D341Med (cell line): ENCODE measurements at regions not wholly inside any gene's neighbourhood (a gene's known extent, or its start where the extent isn't known, plus 50 kb on each side); places are given as distances from the start of the nearest gene placed in this dataset.
"Not testable (repeated sequence)": the region's sequence is repeated elsewhere in the genome, so short reads cannot be mapped to it uniquely, and the experiment has no call there.

ENCODE experiments used
- DNase-seq: peaks from one replicate; pipeline ENCODE4 v3.0.0; 2012; ENCODE audit warnings: low spot score

GRCh38 chr2:215862351-215862771 lies 151.0 kb downstream of the MREG start:
- no peak for DNase-seq

- no peak for DNase-seq
Measured at GRCh38 chr2:215861607-215862350, 151.6 kb downstream of the MREG start.

GRCh38 chr2:215856080-215856479 lies 157.3 kb downstream of the MREG start:
- DNase-seq: no peak

- not testable (repeated sequence) for DNase-seq
Measured at GRCh38 chr2:215855308-215855707, 158.0 kb downstream of the MREG start.

DNA sequence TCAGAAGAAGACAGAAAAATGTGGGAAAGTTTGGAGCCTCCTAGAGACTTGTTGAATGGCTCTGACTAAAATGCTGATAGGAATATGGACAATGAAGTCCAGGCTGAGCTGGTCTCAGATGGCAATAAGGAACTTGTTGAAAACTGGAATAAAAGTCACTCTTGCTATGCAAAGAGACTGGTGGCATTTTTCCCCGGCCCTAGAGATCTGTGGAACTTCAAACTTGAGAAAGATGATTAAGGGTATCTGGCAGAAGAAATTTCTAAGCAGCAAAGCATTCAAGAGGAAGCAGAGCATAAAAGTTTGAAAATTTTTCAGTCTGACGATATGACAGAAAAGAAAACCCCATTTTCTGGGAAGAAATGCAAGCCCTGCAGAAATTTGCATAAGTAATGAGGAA lies 159.3 kb downstream of the MREG start:
- no peak for DNase-seq

GRCh38 chr2:215851696-215852095 lies 161.7 kb downstream of the MREG start:
- DNase-seq: no peak

GRCh38 chr2:215851082-215851481 lies 162.3 kb downstream of the MREG start:
- no peak for DNase-seq

DNA sequence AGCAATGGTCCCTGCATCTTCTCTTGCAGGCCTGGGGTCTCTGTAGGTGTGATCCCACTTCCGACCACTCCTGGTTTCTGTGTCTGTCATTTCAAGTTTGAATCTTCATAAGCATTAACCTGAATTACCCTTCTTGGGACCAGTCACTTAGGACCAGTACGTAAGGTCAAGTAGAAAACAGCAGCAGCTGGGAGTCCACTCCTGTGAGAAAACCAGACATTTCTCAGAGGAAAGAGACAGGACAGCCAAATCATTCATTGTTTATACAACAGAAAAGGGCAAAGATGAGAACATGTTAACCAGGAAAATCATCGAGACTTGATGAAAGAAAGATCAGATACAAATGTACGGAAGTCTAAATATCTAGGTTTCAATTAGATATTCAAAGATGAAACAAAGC lies 163.0 kb downstream of the MREG start:
- no peak for DNase-seq

- DNase-seq: no peak
Measured at GRCh38 chr2:215849771-215850170, 163.6 kb downstream of the MREG start.

- no peak for DNase-seq
Measured at GRCh38 chr2:215848698-215849097, 164.7 kb downstream of the MREG start.

GRCh38 chr2:215848146-215848545 lies 165.2 kb downstream of the MREG start:
- DNase-seq: no peak

- DNase-seq: no peak
Measured at GRCh38 chr2:215847718-215848117, 165.6 kb downstream of the MREG start.

DNA sequence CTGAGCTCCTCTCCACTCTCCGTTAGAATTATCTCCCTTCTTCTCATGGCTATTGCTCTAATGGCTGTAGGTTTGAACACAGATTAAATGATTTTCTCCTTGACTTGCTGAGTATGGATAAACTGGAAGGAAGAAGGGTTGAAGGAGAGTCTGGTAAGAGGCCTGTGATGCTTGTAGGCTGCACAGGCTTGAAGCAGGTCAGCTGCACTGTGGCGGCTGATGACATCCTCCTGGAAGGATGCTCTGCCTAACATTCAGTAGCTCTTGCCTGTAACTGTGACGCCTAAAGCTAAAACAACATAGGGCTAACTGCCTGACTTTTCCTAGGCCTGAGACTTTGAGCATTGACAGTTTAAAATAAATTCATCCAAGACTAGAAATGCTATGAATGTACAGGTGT lies 166.3 kb downstream of the MREG start:
- DNase-seq: no peak

GRCh38 chr2:215845839-215846586 lies 167.3 kb downstream of the MREG start:
- no peak for DNase-seq

GRCh38 chr2:215843579-215843978 lies 169.8 kb downstream of the MREG start:
- DNase-seq: no peak

DNA sequence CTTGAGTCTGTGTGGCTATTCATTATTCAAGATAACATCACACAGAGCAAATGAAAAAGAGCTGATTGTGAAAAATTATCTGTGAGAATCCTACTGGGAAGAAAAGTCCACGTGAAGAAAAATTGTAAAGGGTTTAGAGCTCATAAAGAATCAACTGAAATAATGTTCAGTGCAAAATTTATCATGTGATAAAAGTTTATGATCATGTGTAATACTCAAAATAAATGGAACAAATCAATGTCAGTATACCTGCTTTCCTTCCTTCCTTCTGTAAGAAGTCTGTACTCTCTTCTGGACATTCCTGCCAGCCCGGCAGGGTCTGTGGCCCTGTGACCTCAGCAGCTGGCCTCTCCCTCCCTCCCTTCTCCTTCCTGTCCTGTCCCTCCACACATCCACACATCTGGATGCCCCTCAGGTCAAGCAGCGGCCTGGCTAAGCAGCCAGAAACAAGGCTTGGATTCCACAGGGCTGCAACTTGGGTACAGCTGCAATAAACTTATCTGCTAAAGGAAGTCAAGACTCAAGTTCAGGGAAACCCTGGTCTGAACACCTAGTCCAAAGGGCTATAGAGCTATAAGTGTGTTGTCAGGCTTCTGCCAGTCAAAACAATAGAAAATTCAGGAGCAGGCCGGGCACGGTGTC lies 172.1 kb downstream of the MREG start:
- DNase-seq: no peak

GRCh38 chr2:215839816-215840215 lies 173.5 kb downstream of the MREG start:
- DNase-seq: no peak

GRCh38 chr2:215839309-215839708 lies 174.0 kb downstream of the MREG start:
- no peak for DNase-seq

GRCh38 chr2:215836881-215837280 lies 176.5 kb downstream of the MREG start:
- no peak for DNase-seq

DNA sequence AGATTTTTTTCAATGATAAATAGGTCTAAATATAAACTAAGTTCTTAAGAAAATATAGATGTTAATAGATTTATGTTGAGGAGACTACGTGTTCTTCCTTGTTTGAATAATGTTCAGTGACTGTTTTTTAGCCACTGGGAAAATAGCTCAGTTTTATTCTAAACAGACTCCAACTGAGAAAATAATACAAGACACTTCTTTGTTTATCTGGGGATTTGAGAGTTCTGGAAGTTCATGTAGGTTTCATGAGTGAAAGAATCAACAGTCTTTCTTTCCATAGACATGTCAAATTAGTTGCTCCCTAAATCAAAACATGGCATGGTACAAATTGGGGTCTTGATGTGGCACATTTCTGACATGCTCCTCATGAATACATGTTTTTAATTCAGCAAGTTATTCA lies 177.7 kb downstream of the MREG start:
- no peak for DNase-seq

- no peak for DNase-seq
Measured at GRCh38 chr2:215835231-215835630, 178.1 kb downstream of the MREG start.

DNA sequence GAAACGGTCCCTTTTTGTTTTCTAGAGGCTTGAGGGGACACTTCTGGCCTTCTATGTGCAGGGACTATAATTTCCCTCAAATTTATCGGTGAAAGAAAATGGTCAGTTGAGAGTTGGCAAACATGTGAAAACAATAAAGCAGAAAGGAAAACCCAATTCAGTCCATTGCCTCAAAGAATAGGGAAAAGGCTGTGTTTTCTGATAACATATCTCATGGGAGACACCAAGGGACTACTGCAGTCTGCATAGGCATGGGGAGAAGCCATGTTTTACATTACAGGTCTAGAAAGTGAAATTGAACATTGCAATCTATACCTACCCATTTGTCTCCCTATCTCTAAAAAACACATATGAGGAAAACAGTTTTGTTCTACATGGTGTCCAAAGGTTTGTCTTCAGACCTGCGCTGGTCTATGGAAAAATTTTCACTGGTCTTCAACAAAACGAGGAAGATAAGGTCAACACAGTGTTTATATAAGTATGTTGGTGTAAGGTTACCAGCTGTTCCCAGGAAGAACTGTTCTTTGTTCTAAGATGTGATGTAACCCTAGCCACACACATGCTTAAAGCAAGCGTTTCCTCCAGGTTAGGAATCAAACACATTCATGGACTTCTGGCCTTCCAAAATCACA lies 179.7 kb downstream of the MREG start:
- DNase-seq: no peak

DNA sequence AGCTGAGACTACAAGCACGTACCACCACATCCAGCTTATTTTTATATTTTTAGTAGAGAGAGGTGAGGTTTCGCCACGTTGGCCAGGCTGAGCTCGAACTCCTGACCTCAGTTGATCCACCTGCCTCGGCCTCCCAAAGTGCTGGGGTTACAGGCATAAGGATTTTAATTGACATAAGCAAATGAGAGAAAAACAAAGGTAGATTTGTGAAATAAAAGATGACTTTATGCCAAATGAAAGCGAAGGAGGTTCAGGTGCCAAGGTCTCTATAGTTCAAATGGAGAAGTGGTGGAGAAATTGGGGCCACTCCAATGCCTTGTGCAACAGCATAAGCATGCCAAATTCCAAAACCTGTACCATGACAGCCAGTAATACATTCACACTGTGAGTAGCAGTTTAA lies 180.6 kb downstream of the MREG start:
- DNase-seq: no peak
